OCI-LY7 (cell line): ENCODE measurements at regions not wholly inside any gene's neighbourhood (a gene's known extent, or its start where the extent isn't known, plus 50 kb on each side); places are given as distances from the start of the nearest gene placed in this dataset.

ENCODE experiments used
- CTCF ChIP-seq: fragments of 200-600 bp; sonication (generic); conservative IDR thresholded peaks from 2 replicates; pipeline ENCODE4 v1.5.1; 2014; ENCODE audit warnings: mild to moderate bottlenecking, antibody characterized with exemption, low read length, moderate library complexity, mixed read lengths
- EZH2phosphoT487 ChIP-seq: fragments of 200-600 bp; sonication (generic); IDR thresholded peaks from 2 replicates; pipeline ENCODE4 v1.6.1; 2018; ENCODE audit warnings: low read depth, borderline replicate concordance, mild to moderate bottlenecking, mixed run types, antibody characterized with exemption, low read length, moderate library complexity, mixed read lengths

- TF ChIP-seq CTCF = no peak
- no peak for TF ChIP-seq EZH2phosphoT487
Measured at GRCh38 chr14:104284107-104284592, 145.8 kb downstream of the KIF26A start.
